HPDE6-E6E7 (cell line): ENCODE measurements at regions not wholly inside any gene's neighbourhood (a gene's known extent, or its start where the extent isn't known, plus 50 kb on each side); places are given as distances from the start of the nearest gene placed in this dataset.

Experiments used
- DNase-seq: peaks from one replicate; pipeline ENCODE4 v3.0.0; 2011; ENCODE audit warnings: missing footprints; ENCODE audit errors: extremely low spot score

- DNase-seq = no peak
These were observed 142.4 kb downstream of the DDX1 start for GRCh38 chr2:15733867-15734673.

GRCh38 chr2:15734674-15735483, 143.2 kb downstream of the DDX1 start:
- no peak for DNase-seq

- no peak for DNase-seq
These were observed 144.0 kb downstream of the DDX1 start for GRCh38 chr2:15735484-15736326.

GRCh38 chr2:15736396-15737180, 144.9 kb downstream of the DDX1 start:
- DNase-seq = no peak

GRCh38 chr2:15737314-15738224, 145.9 kb downstream of the DDX1 start:
- DNase-seq = no peak

- DNase-seq = no peak
These were observed 146.5 kb downstream of the DDX1 start for GRCh38 chr2:15738225-15738546.

GRCh38 chr2:15738943-15739342, 147.3 kb downstream of the DDX1 start:
- no peak for DNase-seq

GRCh38 chr2:15744820-15745219, 153.2 kb downstream of the DDX1 start:
- no peak for DNase-seq

DNA sequence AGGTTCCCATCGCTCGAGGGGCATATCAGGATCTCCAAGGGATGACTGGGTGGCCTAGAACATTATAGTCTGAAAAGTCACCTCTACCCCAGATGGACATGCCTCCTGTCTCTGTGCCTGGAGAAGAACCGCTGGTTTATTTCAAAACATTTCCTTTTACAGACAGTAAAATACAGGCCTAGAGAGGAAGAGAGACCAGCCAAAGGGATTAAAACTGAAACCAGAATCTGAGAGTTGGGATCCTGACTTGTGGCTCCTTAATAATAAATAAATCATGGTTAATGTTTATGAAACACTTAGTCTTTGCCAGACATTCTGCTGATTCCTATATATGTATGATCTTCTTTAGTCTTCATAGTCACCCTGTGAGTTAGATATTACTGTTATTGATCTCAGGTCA, 153.7 kb downstream of the DDX1 start:
- no peak for DNase-seq

DNA sequence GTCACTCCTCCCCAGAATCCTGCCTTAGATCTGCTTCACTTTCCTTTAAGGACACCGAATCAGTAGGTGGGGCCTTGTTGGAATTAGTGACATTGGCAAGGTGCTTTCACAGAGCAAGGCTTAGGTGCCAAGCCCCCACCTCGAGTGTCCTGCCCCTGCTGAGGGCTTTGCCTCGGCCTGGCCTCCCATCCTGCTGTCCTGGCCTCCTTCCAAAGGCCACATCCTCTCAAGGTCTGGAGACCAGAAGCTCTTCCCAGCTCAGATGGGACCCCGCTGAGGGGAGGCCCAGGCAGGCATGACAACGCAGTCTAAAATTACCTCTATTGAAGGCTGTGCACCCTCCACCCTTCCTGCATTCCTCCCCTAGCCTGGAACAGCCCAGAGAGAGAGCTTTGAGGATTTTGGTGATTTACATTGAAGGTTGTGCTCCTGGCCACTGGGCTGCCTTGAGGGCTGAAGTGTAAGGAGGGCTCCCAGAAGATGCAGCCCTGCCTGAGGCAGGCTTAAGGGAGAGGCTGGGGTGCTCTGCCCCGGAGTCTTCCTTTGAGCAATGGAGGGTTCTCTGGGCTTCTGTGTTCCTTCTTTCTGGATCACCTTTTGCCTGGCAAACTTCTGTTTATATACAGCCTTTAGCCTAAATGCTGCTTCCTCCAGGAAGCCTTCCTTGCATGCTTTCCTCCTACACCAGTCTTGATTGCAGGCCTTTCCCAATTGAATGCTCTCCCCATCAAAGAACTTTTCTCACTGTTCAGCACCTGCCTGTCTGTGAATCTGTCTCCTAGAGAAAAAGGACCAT, 154.4 kb downstream of the DDX1 start:
- no peak for DNase-seq

DNA sequence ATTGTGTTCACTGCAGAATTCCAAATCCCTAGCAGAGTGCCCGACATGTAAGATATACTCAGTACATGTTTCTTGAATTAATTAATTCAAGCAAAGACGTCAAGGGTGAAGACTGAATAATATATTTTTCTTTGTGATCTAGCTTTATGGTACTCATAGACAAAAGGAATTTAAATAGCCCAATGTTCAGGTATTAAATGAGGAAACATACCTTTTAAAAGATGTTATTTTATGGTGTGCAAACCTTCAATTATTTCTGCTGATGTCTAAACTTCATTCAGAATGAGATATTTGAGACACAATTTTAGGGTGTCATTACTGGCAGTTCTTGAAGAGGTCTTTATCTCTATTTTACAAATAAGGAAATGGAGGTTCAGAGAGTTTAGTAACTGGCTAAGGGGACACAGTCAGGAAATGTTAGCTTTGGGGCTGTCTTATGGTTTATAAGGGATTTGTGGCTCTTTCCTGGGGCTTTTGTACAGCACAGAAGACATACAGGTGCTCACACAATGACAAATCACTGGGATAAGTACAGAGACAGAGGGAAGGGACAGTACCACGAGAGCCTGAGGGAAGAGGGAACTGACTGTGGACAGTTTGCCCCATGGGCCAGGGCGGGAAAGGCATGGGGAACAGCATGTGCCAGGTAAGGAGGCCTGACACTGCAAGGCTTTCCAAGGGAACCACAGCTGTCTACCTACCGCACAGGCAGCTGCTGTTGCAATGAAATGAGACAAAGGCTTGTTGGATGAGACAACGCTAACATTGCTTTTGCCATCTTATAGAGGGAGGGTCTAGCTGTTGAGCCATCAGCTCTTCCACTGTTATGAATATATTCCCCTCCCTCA, 155.3 kb downstream of the DDX1 start:
- no peak for DNase-seq

DNA sequence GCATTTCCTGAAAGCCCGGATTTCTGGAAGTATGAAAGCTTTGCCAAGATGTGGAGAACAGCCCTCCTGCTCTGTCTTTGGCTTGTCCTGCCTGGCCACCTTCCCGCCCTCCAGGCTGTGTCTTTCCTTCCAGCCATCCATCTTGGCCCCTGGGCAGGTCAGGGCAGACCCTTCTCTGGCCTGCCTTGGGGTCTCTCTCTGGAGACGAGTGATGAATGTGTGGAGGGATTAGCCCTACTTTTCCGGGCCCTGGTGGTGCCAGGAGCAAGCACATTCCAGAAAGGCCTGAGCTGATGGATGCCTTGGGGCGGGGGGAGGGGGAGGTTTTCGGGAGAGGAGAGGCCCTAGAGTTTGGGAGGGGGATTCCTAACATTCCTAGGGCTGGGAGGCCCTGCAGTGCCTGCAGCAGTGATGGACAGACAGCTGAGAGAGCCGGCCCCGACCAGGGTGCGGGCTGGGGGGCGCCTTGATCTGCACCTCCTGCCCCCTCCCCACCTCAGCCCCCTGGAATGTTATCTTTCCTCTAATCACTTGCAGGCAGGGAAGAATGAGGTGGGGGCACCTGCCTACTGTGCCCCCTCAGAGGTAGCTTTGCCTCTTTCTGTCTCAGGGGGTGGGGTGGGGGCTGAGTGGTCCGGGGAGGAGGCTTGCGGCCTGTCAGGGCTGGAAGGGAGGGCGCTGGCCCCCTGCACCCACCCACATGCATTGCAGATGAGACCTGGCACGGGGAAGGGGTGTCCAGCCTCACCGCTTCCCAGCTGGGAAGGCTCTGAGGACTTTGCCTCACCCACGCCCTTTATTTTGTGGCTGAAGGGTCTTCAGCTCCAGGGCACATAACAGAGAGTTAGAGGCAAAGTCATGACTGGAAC, 156.2 kb downstream of the DDX1 start:
- no peak for DNase-seq

- no peak for DNase-seq
These were observed 157.2 kb downstream of the DDX1 start for GRCh38 chr2:15748736-15749323.

DNA sequence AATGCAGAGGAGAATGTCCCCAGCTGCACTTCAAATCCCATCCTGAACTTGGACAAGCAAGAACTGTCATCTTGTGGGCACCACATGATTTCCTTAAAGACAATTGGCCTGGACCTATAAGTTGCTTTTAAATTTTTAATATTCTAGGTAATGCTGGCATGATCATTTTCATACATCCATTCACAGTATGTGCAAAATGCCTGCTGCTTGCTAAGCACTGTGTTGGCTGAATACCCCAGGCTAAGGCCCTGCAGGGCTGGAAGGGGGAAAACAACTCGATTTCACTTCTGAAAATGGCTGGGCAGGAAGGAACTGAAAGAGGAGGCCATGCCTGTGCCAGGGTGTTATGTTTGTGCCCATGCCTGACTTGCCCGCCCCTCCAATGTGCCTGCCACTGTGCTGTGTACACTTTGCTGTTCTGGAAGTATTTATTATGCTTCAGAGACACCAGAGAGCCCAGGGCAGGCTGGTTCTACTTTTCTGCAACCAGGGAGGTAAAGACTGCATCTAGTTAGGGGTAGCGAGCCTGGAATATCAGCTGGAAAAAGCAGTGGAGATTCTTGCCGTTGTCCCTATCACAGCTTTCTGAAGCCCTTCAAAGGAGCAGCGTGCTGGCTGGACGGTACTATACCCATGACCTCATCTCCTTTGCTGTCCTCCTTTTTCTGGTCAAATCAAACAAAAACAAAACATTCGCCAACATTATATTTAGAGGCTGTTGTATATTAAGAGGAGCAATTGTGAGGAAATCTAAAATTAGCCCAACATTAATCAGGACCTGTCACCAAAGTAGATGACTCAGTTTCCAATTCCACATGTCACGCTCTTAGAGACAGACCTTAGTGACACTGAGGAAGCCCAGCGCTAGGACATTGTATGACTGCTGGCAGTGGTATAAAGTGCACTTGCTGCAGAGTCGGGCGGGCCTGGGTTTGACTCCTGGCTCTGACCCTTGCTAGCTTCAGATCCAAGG, 158.1 kb downstream of the DDX1 start:
- DNase-seq = no peak

DNA sequence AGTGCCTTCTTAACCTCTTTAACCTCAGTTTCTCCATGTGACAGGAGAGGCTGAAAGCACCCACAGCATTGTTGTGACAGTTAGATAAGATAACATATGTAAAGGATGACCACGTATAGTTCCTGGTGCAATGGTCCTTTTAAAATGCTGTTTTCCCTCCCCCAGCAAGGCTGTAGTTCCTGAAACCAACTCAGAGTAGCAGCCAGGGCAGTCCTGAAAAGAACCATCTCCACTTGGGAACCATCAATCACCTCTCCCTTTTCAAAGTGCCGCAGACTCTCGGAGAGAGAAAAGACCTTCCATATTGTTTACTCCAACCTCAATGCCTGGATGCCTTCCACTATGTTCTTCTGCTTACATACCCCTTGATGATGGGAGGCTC, 158.8 kb downstream of the DDX1 start:
- no peak for DNase-seq

- no peak for DNase-seq
These were observed 159.2 kb downstream of the DDX1 start for GRCh38 chr2:15750822-15751329.
